ENCODE measurements at regions not wholly inside any gene's neighbourhood (a gene's known extent, or its start where the extent isn't known, plus 50 kb on each side); places are given as distances from the start of the nearest gene placed in this dataset.
A peak's percentile ranks its signal among the peaks of the same experiment; 100 is the strongest.

- TF ChIP-seq TFAP4 (CRISPR knock-in tag; IDR thresholded peaks at IDR 0.05; ENCODE audit: borderline replicate concordance), result peak; percentile 42; the same call in 1 of the 2 replicates
These were observed 134.9 kb upstream of the NRIP1 start (continued) for GRCh38 chr21:15199414-15200383.

GRCh38 chr21:15203740-15204139, 138.9 kb upstream of the NRIP1 start:
- ChIA-PET CTCF (ENCODE audit: low intra/inter-chr PET ratio) (no interaction called here), POLR2A (no interaction called here)
- DNase-seq (ENCODE audit: extremely low read depth in 1 of 4, low spot score in 3 of 4) (no peak), FAIRE-seq (peak; percentile 26), ATAC-seq (no peak)
- no peaks in the 10 kb centered on the region for H4K20me1 ChIP-seq (replicated peaks; ENCODE audit: control insufficient read depth, insufficient read depth, low read length)
- H3K27me3 ChIP-seq (ENCODE audit: control insufficient read depth in 2 of 2, insufficient read depth in 2 of 2, low read length in 2 of 2), result peaks cover 0 to 3% of the 10 kb centered on the region in 2 experiments; a peak in 1 of 5 replicates
- H3K79me2 ChIP-seq (ENCODE audit: control insufficient read depth, insufficient read depth, low read length), result no peaks in the 10 kb centered on the region
- in situ Hi-C loops (cut with MboI) (no loop called here), intact Hi-C loops (cut with micrococcal nuclease) (no loop called here)
- H2AFZ ChIP-seq (ENCODE audit: low read depth, low read length), result 0 out of 2 replicates have a peak overlapping the region, but pooled peaks have one; percentile 17
- 13% methylated on average over 3 of the region's 3 CpGs for WGBS (ENCODE audit: insufficient coverage, low coverage, missing lambda C conversion rate)
- H3K9me1 ChIP-seq (ENCODE audit: control insufficient read depth, insufficient read depth, low read length), result no peaks in the 10 kb centered on the region
- no TSS peak for BruUV-seq (replicated peaks)
- H3K4me2 ChIP-seq (ENCODE audit: insufficient read depth, low read length), result no peak overlapping the region
- H3K4me1 ChIP-seq (replicated peaks in 1 of 2; ENCODE audit: control insufficient read depth in 2 of 2, insufficient read depth in 2 of 2, low read length in 2 of 2), result peaks cover 0 to 6% of the 10 kb centered on the region in 2 experiments; a peak in 1 of 5 replicates
- H3K36me3 ChIP-seq (ENCODE audit: control insufficient read depth, insufficient read depth, low read length), result no peaks in the 10 kb centered on the region
- no peak overlapping the region for H3K4me3 ChIP-seq
- H3K9ac ChIP-seq (ENCODE audit: insufficient read depth in 1 of 2, low read depth in 2 of 2, low read length in 2 of 2), result no peak overlapping the region
- H3K9me3 ChIP-seq (replicated peaks; ENCODE audit: control insufficient read depth, insufficient read depth, low read depth, low read length), result no peaks in the 10 kb centered on the region
- H3K27ac ChIP-seq (ENCODE audit: extremely low read depth, low read depth, low read length), result no peak overlapping the region
- no peak for TF ChIP-seq SAFB2 (IDR thresholded peaks at IDR 0.05; ENCODE audit: borderline replicate concordance, low read depth, low read length, severe bottlenecking)
- TF ChIP-seq ZNF592 (IDR thresholded peaks at IDR 0.05), result no peak
- no peak for TF ChIP-seq GATAD2A (IDR thresholded peaks at IDR 0.05)
- no peak for TF ChIP-seq ZNF644 (tag; IDR thresholded peaks at IDR 0.05; ENCODE audit: low read depth)
- no peak for TF ChIP-seq ZBTB1 (CRISPR knock-in tag; IDR thresholded peaks at IDR 0.05; ENCODE audit: borderline replicate concordance, low read depth)
- TF ChIP-seq HNRNPLL (IDR thresholded peaks at IDR 0.05; ENCODE audit: low read depth, low read length, poor library complexity, severe bottlenecking), result no peak
- no peak for TF ChIP-seq RB1 (IDR thresholded peaks at IDR 0.05; ENCODE audit: low read depth)
- no peak for TF ChIP-seq RBM15 (IDR thresholded peaks at IDR 0.05; ENCODE audit: insufficient read depth, low read length)
